HG02798 (cell line): ENCODE measurements at regions not wholly inside any gene's neighbourhood (a gene's known extent, or its start where the extent isn't known, plus 50 kb on each side); places are given as distances from the start of the nearest gene placed in this dataset.
"Not testable (repeated sequence)": the region's sequence is repeated elsewhere in the genome, so short reads cannot be mapped to it uniquely, and the experiment has no call there.

Experiments
- ATAC-seq: cut with Tn5 transposase; IDR thresholded peaks from one replicate; pipeline ENCODE4 v1.9.1; 2021; ENCODE audit warnings: mild to moderate bottlenecking; ENCODE audit not compliant: unreplicated experiment, poor library complexity

GRCh38 chr6:81630719-81631118 is 121.8 kb downstream of the TENT5A start:
- ATAC-seq, result no peak

- ATAC-seq, result no peak
Observed at GRCh38 chr6:81625216-81625615, 127.3 kb downstream of the TENT5A start.

GRCh38 chr6:81624453-81624852 is 128.0 kb downstream of the TENT5A start:
- ATAC-seq, result no peak

GRCh38 chr6:81623106-81623759 is 129.2 kb downstream of the TENT5A start:
- ATAC-seq, result no peak

- no peak for ATAC-seq
Observed at GRCh38 chr6:81621816-81622395, 130.6 kb downstream of the TENT5A start.

- no peak for ATAC-seq
Observed at GRCh38 chr6:81614292-81614691, 138.2 kb downstream of the TENT5A start.

GRCh38 chr6:81613606-81614005 is 138.9 kb downstream of the TENT5A start:
- no peak for ATAC-seq

GRCh38 chr6:81612136-81612535 is 140.3 kb downstream of the TENT5A start:
- ATAC-seq, result no peak

- no peak for ATAC-seq
Observed at GRCh38 chr6:81609736-81610135, 142.7 kb downstream of the TENT5A start.

- no peak for ATAC-seq
Observed at GRCh38 chr6:81608776-81609175, 143.7 kb downstream of the TENT5A start.

GRCh38 chr6:81606965-81607381 is 145.5 kb downstream of the TENT5A start:
- ATAC-seq, result no peak

- ATAC-seq, result no peak
Observed at GRCh38 chr6:81605526-81605925, 147.0 kb downstream of the TENT5A start.

GRCh38 chr6:81601918-81602317 is 150.6 kb downstream of the TENT5A start:
- no peak for ATAC-seq

GRCh38 chr6:81600488-81600887 is 152.0 kb downstream of the TENT5A start:
- ATAC-seq, result not testable (repeated sequence)

GRCh38 chr6:81594501-81594900 is 158.0 kb downstream of the TENT5A start:
- no peak for ATAC-seq

- ATAC-seq, result no peak
Observed at GRCh38 chr6:81590314-81590691, 162.2 kb downstream of the TENT5A start.

- ATAC-seq, result no peak
Observed at GRCh38 chr6:81589465-81590313, 162.8 kb downstream of the TENT5A start.

- not testable (repeated sequence) for ATAC-seq
Observed at GRCh38 chr6:81585686-81586085, 166.8 kb downstream of the TENT5A start.

GRCh38 chr6:81584156-81584555 is 168.3 kb downstream of the TENT5A start:
- not testable (repeated sequence) for ATAC-seq

- no peak for ATAC-seq
Observed at GRCh38 chr6:81575442-81575841, 177.0 kb downstream of the TENT5A start.

GRCh38 chr6:81572020-81572419 is 180.5 kb downstream of the TENT5A start:
- no peak for ATAC-seq
